ENCODE measurements at regions not wholly inside any gene's neighbourhood (a gene's known extent, or its start where the extent isn't known, plus 50 kb on each side); places are given as distances from the start of the nearest gene placed in this dataset.
"Not testable (repeated sequence)": the region's sequence is repeated elsewhere in the genome, so short reads cannot be mapped to it uniquely, and the experiment has no call there.

DNA sequence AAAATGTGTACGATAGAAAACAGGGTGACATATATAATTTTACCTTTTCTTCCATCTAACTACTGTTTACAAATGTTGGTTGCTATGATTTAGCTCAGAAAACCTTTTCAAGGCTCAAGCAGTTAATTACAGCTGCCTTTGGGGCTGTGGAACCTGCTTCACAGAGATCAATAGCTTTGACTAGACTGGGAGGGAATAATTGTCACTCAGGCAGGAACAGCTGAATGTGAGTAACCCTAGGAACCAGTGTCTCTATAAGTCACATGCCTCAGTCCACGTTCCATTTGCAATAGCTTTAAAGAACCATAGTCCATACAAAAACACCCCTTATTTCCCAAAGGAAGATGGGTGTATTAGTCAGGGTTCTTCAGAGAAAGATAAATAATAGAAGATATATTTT, 306.8 kb upstream of the ERCC4 start:
- H3K4me3 ChIP-seq (ENCODE audit: low read depth, low read length): no peak overlapping the region
- TF ChIP-seq, protein P1, sequence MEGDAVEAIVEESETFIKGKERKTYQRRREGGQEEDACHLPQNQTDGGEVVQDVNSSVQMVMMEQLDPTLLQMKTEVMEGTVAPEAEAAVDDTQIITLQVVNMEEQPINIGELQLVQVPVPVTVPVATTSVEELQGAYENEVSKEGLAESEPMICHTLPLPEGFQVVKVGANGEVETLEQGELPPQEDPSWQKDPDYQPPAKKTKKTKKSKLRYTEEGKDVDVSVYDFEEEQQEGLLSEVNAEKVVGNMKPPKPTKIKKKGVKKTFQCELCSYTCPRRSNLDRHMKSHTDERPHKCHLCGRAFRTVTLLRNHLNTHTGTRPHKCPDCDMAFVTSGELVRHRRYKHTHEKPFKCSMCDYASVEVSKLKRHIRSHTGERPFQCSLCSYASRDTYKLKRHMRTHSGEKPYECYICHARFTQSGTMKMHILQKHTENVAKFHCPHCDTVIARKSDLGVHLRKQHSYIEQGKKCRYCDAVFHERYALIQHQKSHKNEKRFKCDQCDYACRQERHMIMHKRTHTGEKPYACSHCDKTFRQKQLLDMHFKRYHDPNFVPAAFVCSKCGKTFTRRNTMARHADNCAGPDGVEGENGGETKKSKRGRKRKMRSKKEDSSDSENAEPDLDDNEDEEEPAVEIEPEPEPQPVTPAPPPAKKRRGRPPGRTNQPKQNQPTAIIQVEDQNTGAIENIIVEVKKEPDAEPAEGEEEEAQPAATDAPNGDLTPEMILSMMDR (conservative IDR thresholded peaks at IDR 0.05; ENCODE audit: low read depth, low read length): no peak
- no peak for DNase-seq (ENCODE audit: low read depth)

- TF ChIP-seq, protein P1 (conservative IDR thresholded peaks at IDR 0.05; ENCODE audit: low read depth, low read length): no peak
- no peak for DNase-seq (ENCODE audit: low read depth)
- no peak overlapping the region for H3K4me3 ChIP-seq (ENCODE audit: low read depth, low read length)
Observed at GRCh38 chr16:13621639-13622038, 298.3 kb upstream of the ERCC4 start.

- TF ChIP-seq, protein P1 (conservative IDR thresholded peaks at IDR 0.05; ENCODE audit: low read depth, low read length): no peak
- H3K4me3 ChIP-seq (ENCODE audit: low read depth, low read length): no peak overlapping the region
- DNase-seq (ENCODE audit: low read depth): no peak
Observed at GRCh38 chr16:13628156-13628555, 291.8 kb upstream of the ERCC4 start.

- no peak overlapping the region for H3K4me3 ChIP-seq (ENCODE audit: low read depth, low read length)
- TF ChIP-seq, protein P1 (conservative IDR thresholded peaks at IDR 0.05; ENCODE audit: low read depth, low read length): no peak
- DNase-seq (ENCODE audit: low read depth): no peak
Observed at GRCh38 chr16:13629704-13630103, 290.2 kb upstream of the ERCC4 start.

DNA sequence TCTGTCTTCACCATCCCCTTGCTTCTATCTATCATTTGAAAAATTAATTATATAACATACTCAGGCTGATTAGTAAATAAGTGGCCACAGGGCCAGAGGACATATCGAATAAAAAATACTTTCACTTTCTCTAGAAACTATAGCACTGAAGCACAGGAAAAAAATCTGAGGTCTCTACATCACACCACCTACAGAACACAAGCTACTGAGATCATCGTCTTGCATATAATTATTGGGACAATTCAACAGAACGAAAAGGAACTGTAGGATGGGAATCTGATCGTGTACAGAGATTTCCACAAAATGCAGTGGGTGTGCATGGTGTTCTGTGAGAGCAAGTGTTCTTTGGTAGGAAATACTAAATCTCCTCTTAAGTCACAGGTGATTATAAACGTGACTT, 289.6 kb upstream of the ERCC4 start:
- no peak for DNase-seq (ENCODE audit: low read depth)
- no peak overlapping the region for H3K4me3 ChIP-seq (ENCODE audit: low read depth, low read length)
- TF ChIP-seq, protein P1 (conservative IDR thresholded peaks at IDR 0.05; ENCODE audit: low read depth, low read length): no peak

- TF ChIP-seq, protein P1 (conservative IDR thresholded peaks at IDR 0.05; ENCODE audit: low read depth, low read length): no peak
- DNase-seq (ENCODE audit: low read depth): no peak
- no peak overlapping the region for H3K4me3 ChIP-seq (ENCODE audit: low read depth, low read length)
Observed at GRCh38 chr16:13631213-13631767, 288.7 kb upstream of the ERCC4 start.

DNA sequence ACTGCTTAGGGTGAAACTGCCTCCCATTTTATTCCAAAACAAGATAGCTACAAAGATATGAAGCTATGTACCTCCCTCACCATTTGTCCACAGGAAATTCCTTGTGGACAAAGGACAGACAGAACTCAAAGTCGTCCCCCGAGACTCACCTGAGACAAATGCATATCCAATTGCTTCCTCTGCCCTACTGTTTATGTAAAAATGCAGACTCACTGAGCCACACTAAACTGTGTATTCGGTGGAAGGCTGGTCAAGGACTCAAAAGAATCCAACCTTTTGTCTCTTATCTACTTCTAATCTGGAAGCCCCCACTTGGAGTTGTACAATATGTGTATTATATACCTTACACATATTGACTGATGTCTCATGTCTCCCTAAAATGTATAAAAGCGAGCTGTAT, 288.0 kb upstream of the ERCC4 start:
- no peak for DNase-seq (ENCODE audit: low read depth)
- H3K4me3 ChIP-seq (ENCODE audit: low read depth, low read length): no peak overlapping the region
- TF ChIP-seq, protein P1 (conservative IDR thresholded peaks at IDR 0.05; ENCODE audit: low read depth, low read length): no peak

- not testable (repeated sequence) for DNase-seq (ENCODE audit: low read depth); H3K4me3 ChIP-seq (ENCODE audit: low read depth, low read length)
Observed at GRCh38 chr16:13632504-13632903, 287.4 kb upstream of the ERCC4 start.

Measured in epithelial cell of proximal tubule (primary cell).